BE2C (cell line): ENCODE measurements at regions not wholly inside any gene's neighbourhood (a gene's known extent, or its start where the extent isn't known, plus 50 kb on each side); places are given as distances from the start of the nearest gene placed in this dataset.
"Not testable (repeated sequence)": the region's sequence is repeated elsewhere in the genome, so short reads cannot be mapped to it uniquely, and the experiment has no call there.

Experiments
- DNase-seq: peaks from one replicate; pipeline ENCODE4 v3.0.0-alpha.2; 2020
- H3K27me3 ChIP-seq: fragments of 250-450 bp; sonication (Bioruptor Pico); 2 replicates; pipeline ENCODE4 v1.5.1; 2020; ENCODE audit warnings: mild to moderate bottlenecking
- H3K36me3 ChIP-seq: fragments of 250-450 bp; sonication (Bioruptor Pico); 2 replicates; pipeline ENCODE4 v1.5.1; 2020; ENCODE audit warnings: mild to moderate bottlenecking
- H3K4me1 ChIP-seq: fragments of 250-450 bp; sonication (Bioruptor Pico); 2 replicates; pipeline ENCODE4 v1.5.1; 2020
- H3K4me3 ChIP-seq: 2 replicates; pipeline ENCODE4 v1.5.1; 2011; ENCODE audit warnings: low read depth, low read length
- H3K9me3 ChIP-seq: fragments of 250-450 bp; sonication (Bioruptor Pico); 2 replicates; pipeline ENCODE4 v1.5.1; 2020
- CTCF ChIP-seq: IDR thresholded peaks from 2 replicates; pipeline ENCODE4 v1.5.1; 2012; ENCODE audit warnings: mild to moderate bottlenecking, low read depth, low read length

GRCh38 chr6:85089255-85089654 is 324.9 kb upstream of the TBX18 start:
- Histone ChIP-seq H3K9me3 (no peaks in the 10 kb centered on the region; the same call in 1 of the 2 replicates), H3K4me3 (no peak overlapping the region), H3K27me3 (no peaks in the 10 kb centered on the region), H3K4me1 (no peaks in the 10 kb centered on the region), H3K36me3 (no peaks in the 10 kb centered on the region)
- no peak for TF ChIP-seq CTCF
- no peak for DNase-seq

- no peaks in the 10 kb centered on the region for H3K36me3 ChIP-seq
- no peaks in the 10 kb centered on the region for H3K27me3 ChIP-seq
- H3K9me3 ChIP-seq = no peaks in the 10 kb centered on the region; the same call in 1 of the 2 replicates
- no peak for DNase-seq
- H3K4me1 ChIP-seq = no peaks in the 10 kb centered on the region
- TF ChIP-seq CTCF = no peak
- H3K4me3 ChIP-seq = no peak overlapping the region
Measured at GRCh38 chr6:85085875-85086274, 321.5 kb upstream of the TBX18 start.

- Histone ChIP-seq H3K36me3 (no peaks in the 10 kb centered on the region), H3K4me1 (no peaks in the 10 kb centered on the region), H3K9me3 (no peaks in the 10 kb centered on the region; the same call in 1 of the 2 replicates), H3K4me3 (no peak overlapping the region), H3K27me3 (no peaks in the 10 kb centered on the region)
- TF ChIP-seq CTCF = no peak
- no peak for DNase-seq
Measured at GRCh38 chr6:85081102-85081501, 316.7 kb upstream of the TBX18 start.

- no peaks in the 10 kb centered on the region for H3K4me1 ChIP-seq
- no peaks in the 10 kb centered on the region for H3K9me3 ChIP-seq
- no peaks in the 10 kb centered on the region for H3K27me3 ChIP-seq
- no peak for DNase-seq
- no peaks in the 10 kb centered on the region for H3K36me3 ChIP-seq
- no peak overlapping the region for H3K4me3 ChIP-seq
- TF ChIP-seq CTCF = no peak
Measured at GRCh38 chr6:85079761-85080160, 315.4 kb upstream of the TBX18 start.

GRCh38 chr6:85078058-85078457 is 313.7 kb upstream of the TBX18 start:
- Histone ChIP-seq H3K36me3 (no peaks in the 10 kb centered on the region), H3K4me1 (no peaks in the 10 kb centered on the region), H3K9me3 (no peaks in the 10 kb centered on the region), H3K4me3 (no peak overlapping the region), H3K27me3 (no peaks in the 10 kb centered on the region)
- no peak for DNase-seq
- no peak for TF ChIP-seq CTCF

- H3K4me1 ChIP-seq = no peaks in the 10 kb centered on the region
- no peak overlapping the region for H3K4me3 ChIP-seq
- H3K9me3 ChIP-seq = no peaks in the 10 kb centered on the region
- no peak for DNase-seq
- no peaks in the 10 kb centered on the region for H3K27me3 ChIP-seq
- no peak for TF ChIP-seq CTCF
- no peaks in the 10 kb centered on the region for H3K36me3 ChIP-seq
Measured at GRCh38 chr6:85077098-85077497, 312.7 kb upstream of the TBX18 start.

- DNase-seq, H3K27me3 ChIP-seq, H3K36me3 ChIP-seq, H3K4me3 ChIP-seq, H3K4me1 ChIP-seq, H3K9me3 ChIP-seq: not testable (repeated sequence)
Measured at GRCh38 chr6:85071845-85072244, 307.4 kb upstream of the TBX18 start.
